Globus pallidus (tissue), 1 donor: ENCODE measurements at regions not wholly inside any gene's neighbourhood (a gene's known extent, or its start where the extent isn't known, plus 50 kb on each side); places are given as distances from the start of the nearest gene placed in this dataset.
"Not testable (repeated sequence)": the region's sequence is repeated elsewhere in the genome, so short reads cannot be mapped to it uniquely, and the experiment has no call there.

Experiments used
- DNase-seq: peaks from one replicate; pipeline ENCODE4 v3.0.0-alpha.2; 2015; ENCODE audit warnings: low spot score

DNA sequence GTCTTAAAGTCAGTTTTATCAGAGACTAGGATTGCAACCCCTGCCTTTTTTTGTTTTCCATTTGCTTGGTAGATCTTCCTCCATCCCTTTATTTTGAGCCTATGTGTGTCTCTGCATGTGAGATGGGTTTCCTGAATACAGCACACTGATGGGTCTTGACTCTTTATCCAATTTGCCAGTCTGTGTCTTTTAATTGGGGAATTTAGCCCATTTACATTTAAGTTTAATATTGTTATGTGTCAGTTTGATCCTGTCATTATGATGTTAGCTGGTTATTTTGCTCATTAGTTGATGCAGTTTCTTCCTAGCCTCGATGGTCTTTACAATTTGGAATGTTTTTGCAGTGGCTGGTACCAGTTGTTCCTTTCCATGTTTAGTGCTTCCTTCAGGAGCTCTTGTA is 93.3 kb upstream of the GALNT18 start:
- not testable (repeated sequence) for DNase-seq

DNA sequence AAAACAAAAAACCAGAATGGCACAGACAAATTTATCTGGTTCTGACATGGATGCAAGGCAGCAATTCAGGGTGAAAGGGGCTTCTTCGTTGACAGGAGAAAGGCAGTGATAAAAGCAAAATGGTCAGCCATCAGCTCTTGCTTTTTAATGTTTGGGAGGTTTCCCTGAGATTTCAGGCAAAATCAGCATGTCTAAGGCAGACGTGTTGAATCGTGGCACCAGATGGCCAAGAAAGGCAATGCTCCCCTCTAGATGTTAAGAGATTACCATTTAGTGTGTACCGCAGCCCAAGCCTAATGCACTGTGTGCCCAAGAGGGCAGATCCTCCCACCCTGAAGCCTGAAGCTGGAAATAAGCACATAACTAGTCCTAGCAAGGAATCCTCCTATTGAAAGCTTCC is 88.8 kb upstream of the GALNT18 start:
- no peak for DNase-seq

DNA sequence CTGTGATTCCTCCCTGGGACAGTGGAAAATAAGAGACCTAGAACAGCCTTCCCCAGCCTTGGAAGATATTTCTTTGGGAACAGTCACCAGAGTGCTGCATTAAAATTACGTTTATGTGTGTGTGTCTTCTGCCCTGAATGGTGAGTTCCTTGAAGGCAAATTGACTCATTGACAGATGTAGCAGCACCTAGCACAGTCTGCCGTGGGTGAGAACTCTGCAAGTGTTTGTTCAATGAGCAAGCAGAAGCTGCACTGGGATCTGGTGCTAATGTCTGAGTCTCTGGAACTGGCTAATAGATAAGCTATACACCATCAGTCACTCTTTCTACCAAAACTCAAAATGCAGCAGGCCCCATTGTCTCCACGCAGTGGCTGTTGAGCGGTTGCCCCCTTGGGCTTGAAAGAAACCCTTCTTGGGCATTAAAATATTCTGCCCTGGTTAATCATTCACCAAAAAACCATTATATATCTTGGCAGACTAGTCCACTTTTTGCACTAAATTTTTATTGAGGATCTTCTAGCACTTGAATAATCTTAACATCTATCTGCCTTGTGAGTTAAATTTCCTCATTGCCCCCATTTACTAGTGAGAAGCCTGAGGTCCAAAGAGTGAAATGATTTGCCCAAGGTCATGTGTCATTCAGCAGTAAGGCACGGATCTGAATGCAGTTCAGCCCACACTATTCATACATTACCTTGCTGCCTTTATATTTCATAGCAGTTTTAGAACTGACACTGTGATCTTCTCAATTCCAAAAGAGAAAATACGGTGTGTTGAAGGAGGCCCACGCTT is 87.8 kb upstream of the GALNT18 start:
- DNase-seq: no peak

DNA sequence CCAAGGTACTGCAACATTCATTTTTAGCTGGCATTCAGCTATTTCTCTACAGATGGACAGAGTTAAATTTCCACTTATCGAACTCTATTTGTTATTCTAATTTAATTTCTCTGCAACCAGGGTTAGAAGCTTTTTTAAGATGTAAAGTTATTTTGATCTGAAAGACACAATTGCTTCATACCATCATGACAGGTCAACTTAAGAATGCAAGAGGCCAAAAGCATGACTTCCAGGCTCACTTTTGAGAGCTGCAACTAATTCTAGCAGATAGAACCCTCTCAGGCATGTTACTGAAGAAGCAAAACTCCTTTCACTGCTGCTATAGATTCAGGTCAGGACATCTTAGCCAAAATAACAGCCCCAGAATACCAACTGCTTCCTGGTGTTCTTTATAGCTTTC is 86.5 kb upstream of the GALNT18 start:
- no peak for DNase-seq

DNA sequence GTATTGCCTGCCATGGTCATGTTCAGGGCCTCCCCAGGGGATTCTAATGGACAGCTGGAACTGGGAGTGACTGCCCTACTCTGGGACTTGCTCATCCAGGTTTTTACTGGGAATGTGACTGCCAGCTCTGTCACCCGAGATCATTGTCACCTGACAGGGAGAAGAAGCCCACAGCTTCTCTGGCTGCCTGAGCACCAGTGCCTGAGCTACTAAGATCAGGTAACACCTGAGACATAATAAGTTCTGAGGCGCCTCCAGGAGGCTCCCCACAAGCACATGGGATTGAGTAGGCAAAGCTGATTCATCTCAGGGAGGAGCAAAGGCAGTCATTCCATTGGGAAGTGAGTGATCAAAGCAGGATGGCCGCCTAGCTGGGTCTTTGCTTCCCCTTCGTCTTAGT is 84.2 kb upstream of the GALNT18 start:
- no peak for DNase-seq

DNA sequence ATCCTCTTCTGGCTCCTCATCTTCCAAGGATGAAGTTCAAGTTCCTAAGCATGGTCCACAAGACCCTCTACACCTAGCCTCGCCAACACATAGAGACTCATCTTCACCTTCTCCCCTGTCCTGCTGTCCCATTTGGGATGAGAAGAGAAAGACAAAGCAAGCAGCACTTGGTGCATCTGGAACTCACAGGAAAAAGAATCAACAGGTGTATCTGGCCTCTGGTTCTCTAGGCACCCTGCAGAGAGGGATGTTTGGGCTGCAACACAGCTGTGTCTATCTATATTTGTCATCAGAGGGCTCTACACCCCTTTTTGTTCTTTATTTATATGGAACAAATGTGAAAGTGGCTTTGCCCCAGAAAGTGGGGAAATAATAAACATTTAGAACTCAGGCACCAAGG is 82.1 kb upstream of the GALNT18 start:
- no peak for DNase-seq

DNA sequence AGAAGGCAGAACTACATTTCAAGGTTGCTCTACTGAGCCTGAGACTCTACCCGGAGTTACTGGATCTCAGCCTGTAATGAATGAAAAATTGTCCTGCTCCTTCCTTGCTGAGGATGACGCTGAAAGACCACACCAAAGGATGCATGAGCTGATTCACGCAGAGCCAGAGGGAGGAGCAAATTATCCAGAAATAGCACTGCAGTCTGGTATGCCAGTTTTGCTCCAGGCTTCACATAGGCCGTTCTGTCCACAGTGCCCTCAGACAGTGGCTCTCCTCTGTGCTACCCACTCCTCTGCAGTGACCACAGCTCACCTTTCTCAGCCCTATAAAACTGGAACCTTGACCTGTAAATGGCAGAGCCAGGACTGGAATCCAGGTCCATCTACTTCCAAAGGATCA is 79.3 kb upstream of the GALNT18 start:
- no peak for DNase-seq

DNA sequence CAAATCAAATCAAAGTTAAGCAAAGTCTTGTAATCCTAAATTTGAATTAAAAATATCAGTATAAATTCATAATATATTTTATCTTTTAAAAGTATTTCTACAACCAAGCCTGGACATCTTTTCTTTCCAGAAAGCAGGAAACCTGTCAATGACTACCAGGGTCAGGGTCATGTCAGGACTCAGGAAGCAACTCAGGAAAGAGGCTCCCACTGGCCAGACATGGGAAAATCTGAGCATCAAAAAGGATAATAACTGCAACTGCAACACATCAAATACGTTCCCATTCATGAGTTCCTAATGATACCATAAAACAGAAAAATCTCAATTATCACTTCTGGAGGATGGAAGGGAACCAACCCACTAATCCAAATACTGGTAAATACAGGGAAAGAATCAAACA is 76.0 kb upstream of the GALNT18 start:
- DNase-seq: no peak

DNA sequence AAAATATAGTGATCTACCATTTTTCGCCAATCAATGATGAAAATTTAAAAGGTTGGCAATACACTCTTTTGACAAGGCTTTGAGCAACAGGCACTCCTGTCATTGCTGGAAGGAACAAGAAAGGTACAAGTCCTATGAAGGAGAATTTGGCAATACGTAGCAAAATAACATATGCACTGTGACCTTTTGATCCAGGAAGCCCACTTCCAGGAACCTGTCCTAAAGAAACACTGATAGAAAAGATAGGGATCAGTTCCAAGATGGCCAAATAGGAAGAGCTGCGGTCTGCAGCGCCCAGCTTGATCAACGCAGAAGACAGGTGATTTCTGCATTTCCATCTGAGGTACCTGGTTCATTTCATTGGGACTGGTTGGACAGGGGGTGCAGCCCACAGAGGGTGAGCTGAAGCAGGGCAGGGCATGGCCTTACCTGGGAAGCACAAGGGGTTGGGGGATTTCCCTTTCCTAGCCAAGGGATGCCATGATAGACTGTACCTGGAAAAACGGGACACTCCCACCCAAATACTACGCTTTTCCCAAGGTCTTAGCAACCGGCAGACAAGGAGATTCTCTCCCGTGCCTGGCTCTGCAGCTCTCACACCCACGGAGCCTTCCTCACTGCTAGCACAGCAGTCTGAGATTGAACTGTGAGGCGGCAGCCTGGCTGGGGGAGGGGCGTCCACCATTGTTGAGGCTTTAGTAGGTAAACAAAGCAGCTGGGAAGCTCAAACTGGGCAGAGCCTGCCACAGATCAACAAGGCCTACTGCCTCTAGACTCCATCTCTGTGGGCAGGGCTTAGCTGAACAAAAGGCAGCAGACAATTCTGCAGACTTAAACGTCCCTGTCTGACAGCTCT is 69.7 kb upstream of the GALNT18 start:
- DNase-seq: peak; percentile 13

DNA sequence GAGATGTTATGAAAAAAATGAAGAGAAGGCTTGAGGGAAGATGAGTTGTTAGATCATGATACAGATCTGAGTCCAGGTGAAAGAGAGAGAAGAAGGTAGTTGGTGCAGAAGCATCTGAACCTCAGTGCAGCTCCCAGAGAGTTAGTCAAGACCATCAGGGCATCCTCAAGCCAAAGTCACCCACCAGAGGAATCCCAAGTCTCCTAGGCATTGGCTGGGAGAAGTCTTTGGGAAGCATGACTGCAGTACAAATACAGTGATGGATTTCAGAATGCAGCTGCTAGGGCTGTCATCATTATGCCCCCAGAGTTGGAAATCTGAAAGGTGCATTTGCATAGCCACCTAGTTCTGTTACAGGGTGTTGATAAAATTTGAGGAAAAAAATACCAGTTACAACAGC is 59.7 kb upstream of the GALNT18 start:
- DNase-seq: no peak

DNA sequence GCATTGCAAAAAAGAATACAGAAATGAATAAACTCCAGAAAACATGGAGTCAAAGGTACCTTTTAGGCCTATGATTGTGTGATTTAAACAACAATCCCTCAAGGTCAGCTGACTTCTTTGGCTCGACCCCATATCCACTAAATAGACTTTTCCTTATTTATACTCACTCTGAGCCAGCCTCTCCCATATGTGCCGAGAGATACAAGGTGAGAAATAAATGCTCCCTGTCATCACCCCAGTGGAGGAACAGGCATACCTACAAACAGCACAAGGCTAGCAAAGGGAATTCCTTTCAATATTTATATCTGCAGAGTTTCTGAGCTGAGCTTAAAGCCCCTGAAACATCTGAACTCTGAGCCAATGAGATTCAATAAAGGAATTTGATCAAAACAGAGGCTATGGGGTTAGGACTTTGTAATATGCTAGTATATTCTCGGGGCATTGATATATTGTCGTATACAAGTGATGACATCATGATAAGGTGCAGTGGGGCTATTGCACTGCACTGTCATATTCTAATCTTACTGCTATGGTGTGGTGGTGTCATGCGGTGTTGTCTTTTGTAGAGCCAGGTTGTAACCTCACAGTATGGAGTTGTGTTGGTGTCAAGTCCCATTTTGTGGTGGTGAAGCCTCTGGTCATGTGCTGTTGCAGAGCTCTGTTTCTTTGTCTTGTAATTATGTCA is 56.0 kb upstream of the GALNT18 start:
- no peak for DNase-seq

DNA sequence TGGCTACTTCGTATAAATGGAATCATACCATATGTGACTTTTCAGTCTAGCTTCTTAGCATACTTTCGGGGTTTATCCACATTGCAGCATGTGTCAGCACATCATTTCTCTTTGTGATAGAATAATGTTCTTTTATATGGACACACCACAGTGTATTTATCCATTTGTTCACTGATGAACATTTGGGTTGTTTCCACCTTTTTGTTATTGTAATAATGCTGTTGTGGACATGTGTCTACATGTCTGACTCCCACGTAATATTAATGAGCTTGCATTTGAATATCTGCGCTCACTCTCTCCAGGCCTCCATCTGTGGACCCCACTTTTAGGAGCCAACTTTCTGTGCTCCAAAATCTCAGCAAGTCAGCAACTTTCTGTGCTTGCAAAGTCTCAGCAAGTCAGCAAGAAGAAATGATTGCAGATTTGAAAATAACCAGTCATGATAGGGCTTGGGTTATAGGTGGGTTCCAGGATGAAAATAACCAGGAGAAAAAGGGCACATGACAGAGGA is 53.9 kb upstream of the GALNT18 start:
- no peak for DNase-seq

DNA sequence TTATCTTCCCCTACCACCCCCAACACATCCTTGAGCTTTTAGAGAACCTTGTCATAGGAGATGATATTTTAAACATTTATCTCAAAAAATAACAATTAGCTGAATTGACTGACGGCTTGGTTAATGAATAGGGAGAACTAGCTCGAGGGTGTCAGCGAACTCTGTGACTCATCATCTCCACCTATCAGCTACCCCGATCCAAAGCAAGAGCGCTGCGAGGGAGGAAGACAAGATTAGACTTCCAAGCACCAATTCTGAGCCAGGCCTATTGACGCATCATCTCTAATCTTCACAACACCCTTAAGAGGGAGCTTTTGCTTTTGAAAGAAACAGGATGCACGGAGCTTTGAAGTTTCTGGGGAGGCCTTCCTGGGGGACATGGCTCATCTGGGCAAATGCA is 51.0 kb upstream of the GALNT18 start:
- no peak for DNase-seq

DNA sequence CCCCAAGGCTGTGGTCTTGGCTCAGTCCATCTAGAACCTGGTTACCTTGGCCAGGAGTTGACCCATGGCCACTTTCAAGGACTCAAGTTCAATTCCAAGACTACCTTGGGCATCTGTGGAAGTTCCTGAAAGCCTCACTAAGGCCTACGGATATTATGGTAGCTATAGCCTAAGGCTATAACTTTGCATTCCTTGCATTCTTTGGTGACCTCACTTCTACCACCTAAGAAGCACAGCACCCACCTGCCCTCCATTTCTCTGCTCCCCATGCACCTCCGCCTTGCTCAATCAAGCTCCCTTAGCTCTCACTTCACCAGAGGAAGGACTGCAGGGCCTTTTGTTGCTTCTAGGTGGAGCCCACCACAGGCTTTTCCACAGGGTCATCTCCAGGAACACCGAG is 50.3 kb upstream of the GALNT18 start:
- DNase-seq: no peak
